Upper lobe of right lung (tissue), 1 donor: ENCODE measurements at regions not wholly inside any gene's neighbourhood (a gene's known extent, or its start where the extent isn't known, plus 50 kb on each side); places are given as distances from the start of the nearest gene placed in this dataset.

Source experiments
- ATAC-seq: fragments of 200-7000 bp; cut with Tn5 transposase; one replicate; pipeline ENCODE4 v1.9.1; 2020; ENCODE audit warnings: mild to moderate bottlenecking, moderate library complexity
- DNase-seq: peaks from one replicate; pipeline ENCODE4 v3.0.0-alpha.2; 2020
- H3K27ac ChIP-seq: fragments of 200-600 bp; one replicate; pipeline ENCODE4 v1.8.0; 2022
- H3K27me3 ChIP-seq: fragments of 200-600 bp; one replicate; pipeline ENCODE4 v1.8.0; 2022; ENCODE audit warnings: mild to moderate bottlenecking
- H3K36me3 ChIP-seq: fragments of 200-600 bp; one replicate; pipeline ENCODE4 v1.8.0; 2022
- H3K4me1 ChIP-seq: fragments of 200-600 bp; one replicate; pipeline ENCODE4 v1.8.0; 2022
- H3K4me3 ChIP-seq: fragments of 200-600 bp; one replicate; pipeline ENCODE4 v1.8.0; 2022; ENCODE audit warnings: mild to moderate bottlenecking
- H3K9me3 ChIP-seq: fragments of 200-600 bp; one replicate; pipeline ENCODE4 v1.8.0; 2022
- intact Hi-C: fragments of 100-400 bp; cut with DNase I; formaldehyde crosslinking; loops from one replicate; pipeline ENCODE4 v1.11.0; 2022
- TF ChIP-seq, protein P1 (sequence below): fragments of 200-600 bp; IDR thresholded peaks from one replicate; pipeline ENCODE4 v1.8.0; 2022; ENCODE audit warnings: antibody characterized with exemption
- donor health status: DM: no; HTN: yes; CAD: no; lungs with severe emphysema.

DNA sequence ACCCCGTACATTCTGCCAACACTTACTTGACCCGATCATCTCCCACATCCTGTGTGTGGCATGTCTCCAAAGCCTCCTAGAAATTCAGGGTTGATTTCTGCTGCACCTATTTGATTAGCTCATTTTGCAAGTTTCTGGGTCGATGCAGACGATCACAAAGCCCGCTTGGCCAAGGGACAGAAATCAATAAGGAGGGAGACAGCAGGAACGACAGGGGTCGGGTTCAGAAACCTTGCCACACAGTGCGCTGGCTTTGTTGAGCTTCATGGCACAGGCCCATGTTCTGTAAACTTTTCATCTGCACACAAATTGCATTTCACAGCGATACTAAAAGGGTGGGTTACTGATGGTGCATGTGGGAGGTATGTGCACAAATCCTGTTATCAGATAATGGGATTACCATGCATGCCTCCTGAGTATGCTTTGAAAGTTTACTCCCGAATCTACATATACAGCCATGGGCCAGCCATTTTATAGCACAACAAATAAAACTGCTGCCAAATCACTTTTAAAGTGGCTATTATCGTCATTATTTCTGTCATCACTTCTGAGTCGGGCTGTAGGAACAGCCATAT, 95.9 kb upstream of the ATP11B start:
- no peak for ATAC-seq
- intact Hi-C loops: no loop called here
- Histone ChIP-seq H3K27me3 (peaks cover 7% of the 10 kb centered on the region), H3K27ac (no peak overlapping the region), H3K4me1 (no peaks in the 10 kb centered on the region), H3K4me3 (no peak overlapping the region), H3K9me3 (no peaks in the 10 kb centered on the region), H3K36me3 (no peaks in the 10 kb centered on the region)
- DNase-seq: no peak
- TF ChIP-seq, protein P1, sequence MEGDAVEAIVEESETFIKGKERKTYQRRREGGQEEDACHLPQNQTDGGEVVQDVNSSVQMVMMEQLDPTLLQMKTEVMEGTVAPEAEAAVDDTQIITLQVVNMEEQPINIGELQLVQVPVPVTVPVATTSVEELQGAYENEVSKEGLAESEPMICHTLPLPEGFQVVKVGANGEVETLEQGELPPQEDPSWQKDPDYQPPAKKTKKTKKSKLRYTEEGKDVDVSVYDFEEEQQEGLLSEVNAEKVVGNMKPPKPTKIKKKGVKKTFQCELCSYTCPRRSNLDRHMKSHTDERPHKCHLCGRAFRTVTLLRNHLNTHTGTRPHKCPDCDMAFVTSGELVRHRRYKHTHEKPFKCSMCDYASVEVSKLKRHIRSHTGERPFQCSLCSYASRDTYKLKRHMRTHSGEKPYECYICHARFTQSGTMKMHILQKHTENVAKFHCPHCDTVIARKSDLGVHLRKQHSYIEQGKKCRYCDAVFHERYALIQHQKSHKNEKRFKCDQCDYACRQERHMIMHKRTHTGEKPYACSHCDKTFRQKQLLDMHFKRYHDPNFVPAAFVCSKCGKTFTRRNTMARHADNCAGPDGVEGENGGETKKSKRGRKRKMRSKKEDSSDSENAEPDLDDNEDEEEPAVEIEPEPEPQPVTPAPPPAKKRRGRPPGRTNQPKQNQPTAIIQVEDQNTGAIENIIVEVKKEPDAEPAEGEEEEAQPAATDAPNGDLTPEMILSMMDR: no peak

DNA sequence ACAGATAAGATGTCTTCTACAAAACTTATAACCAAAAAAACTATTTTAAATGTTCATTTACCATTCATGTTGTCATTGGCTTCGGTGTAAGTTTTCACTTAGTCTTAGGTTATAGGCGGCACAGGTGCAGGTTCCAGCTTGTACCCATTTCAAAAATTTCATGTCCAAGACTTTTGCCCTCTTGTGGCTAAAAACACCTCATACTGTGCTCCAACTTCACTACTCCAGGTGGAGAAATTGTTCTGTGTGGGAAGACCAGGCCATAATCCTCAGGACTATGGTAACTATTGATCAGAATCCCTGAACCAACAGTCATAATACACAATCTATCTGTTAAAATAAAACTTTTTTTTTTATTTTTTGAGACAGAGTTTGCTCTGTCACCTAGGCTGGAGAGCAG, 95.2 kb upstream of the ATP11B start:
- ATAC-seq (no peak), DNase-seq (no peak)
- Histone ChIP-seq H3K9me3 (no peaks in the 10 kb centered on the region), H3K4me3 (no peak overlapping the region), H3K4me1 (no peaks in the 10 kb centered on the region), H3K36me3 (no peaks in the 10 kb centered on the region), H3K27ac (no peak overlapping the region), H3K27me3 (peaks cover 7% of the 10 kb centered on the region)
- TF ChIP-seq, protein P1: no peak
- intact Hi-C loops: no loop called here

DNA sequence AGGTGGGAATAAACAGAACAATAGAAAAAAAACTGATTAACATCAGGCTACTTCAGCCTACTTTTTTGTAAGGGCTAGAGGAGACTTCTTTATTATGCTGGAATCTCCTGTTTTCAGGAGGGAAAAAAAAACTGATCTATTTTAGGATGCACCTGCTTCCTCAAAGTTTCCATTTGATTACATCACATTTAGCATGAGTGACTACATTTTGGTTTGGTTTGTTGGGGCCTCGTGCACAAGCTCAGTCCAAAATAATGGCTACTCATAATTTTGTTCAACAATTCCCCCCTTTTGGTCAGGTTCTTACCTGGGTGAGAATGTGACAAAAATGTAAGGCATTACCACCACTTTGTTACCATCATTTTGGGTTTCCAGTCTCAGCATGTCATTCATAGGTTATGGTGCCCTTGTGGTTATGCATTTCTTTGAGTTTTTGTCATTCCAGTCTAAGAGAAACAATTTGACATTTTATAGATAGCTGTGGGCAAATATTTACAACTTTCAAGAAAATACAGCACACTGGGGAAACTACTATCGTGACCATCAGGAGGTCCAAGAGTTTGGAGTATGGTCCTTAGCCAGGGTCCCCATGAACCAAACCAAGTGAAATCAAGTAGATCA, 93.6 kb upstream of the ATP11B start:
- Histone ChIP-seq H3K4me3 (no peak overlapping the region), H3K4me1 (no peaks in the 10 kb centered on the region), H3K27ac (no peak overlapping the region), H3K27me3 (peaks cover 7% of the 10 kb centered on the region), H3K9me3 (no peaks in the 10 kb centered on the region), H3K36me3 (no peaks in the 10 kb centered on the region)
- TF ChIP-seq, protein P1: no peak
- DNase-seq (no peak), ATAC-seq (no peak)
- intact Hi-C loops: no loop called here

DNA sequence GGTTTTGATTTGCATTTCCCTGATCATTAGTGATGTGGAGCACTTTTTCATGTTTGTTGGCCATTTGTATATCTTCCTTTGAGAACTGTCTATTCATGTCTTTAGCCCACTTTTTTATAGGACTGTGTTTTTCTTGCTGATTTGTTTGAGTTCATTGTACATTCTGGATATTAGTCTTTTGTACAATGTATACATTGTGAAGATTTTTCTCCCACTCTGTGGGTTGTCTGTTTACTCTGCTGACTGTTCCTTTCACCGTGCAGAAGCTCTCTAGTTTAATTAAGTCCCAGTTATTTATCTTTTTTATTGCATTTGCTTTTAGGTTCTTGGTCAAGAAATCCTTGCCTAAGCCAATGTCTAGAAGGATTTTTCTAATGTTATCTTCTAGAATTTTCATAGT, 91.1 kb upstream of the ATP11B start:
- Histone ChIP-seq H3K36me3 (no peaks in the 10 kb centered on the region), H3K27me3 (no peaks in the 10 kb centered on the region), H3K4me1 (no peaks in the 10 kb centered on the region), H3K27ac (no peak overlapping the region), H3K4me3 (no peak overlapping the region), H3K9me3 (no peaks in the 10 kb centered on the region)
- DNase-seq (no peak), ATAC-seq (no peak)
- TF ChIP-seq, protein P1: no peak
- intact Hi-C loops: no loop called here

DNA sequence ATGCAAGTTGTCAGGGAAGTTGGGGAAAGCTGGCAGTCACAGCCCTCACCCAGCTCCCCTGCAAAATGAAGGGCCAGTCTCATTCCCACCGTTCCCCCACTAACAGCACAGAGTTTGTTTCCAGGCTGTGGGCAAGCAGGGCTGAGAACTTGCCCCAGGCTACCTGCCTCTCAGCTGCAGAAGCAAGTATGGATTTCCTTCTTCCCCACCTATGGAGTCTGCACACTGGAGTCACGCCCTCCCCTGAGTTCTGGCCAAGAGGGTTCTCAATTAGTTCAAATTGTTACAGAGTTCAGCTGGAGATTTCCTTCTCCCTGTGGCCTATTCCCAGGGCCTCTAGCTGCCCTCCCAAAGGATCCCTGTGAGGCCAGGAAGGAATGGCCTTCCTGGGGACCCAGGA, 90.1 kb upstream of the ATP11B start:
- H3K9me3 ChIP-seq: no peaks in the 10 kb centered on the region
- H3K4me3 ChIP-seq: no peak overlapping the region
- H3K27ac ChIP-seq: no peak overlapping the region
- no peaks in the 10 kb centered on the region for H3K36me3 ChIP-seq
- TF ChIP-seq, protein P1: no peak
- intact Hi-C loops: no loop called here
- no peaks in the 10 kb centered on the region for H3K27me3 ChIP-seq
- ATAC-seq: no peak
- no peaks in the 10 kb centered on the region for H3K4me1 ChIP-seq
- no peak for DNase-seq

DNA sequence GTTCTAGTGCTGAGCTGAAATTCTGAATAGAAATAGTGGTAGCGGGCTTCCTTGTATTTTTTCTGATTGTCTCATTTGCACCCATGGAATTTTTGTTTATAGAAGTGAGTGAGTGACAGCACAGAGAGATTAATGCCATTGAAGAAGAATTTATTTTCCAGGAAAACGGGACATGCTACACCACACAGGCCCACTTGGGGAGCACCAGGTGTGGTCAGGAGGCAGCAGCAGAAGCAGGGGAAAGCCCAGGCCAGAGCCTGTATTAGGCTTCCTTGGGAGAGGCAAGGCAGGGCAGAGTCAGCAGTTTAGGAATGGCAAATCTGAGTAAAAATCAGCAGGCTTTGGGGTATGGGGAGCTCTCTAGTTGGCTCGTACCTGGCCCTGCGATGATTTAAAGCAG, 88.4 kb upstream of the ATP11B start:
- ATAC-seq (no peak), DNase-seq (no peak)
- intact Hi-C loops: no loop called here
- no peaks in the 10 kb centered on the region for H3K36me3 ChIP-seq
- H3K4me3 ChIP-seq: no peak overlapping the region
- TF ChIP-seq, protein P1: no peak
- H3K27me3 ChIP-seq: no peaks in the 10 kb centered on the region
- no peaks in the 10 kb centered on the region for H3K9me3 ChIP-seq
- no peak overlapping the region for H3K27ac ChIP-seq
- no peaks in the 10 kb centered on the region for H3K4me1 ChIP-seq
